Memory B cell (primary cell): ENCODE measurements at regions not wholly inside any gene's neighbourhood (a gene's known extent, or its start where the extent isn't known, plus 50 kb on each side); places are given as distances from the start of the nearest gene placed in this dataset.
"Not testable (repeated sequence)": the region's sequence is repeated elsewhere in the genome, so short reads cannot be mapped to it uniquely, and the experiment has no call there.

Experiments used
- ATAC-seq: fragments of 150-1000 bp; cut with Tn5 transposase; 2 replicates; pipeline ENCODE4 v1.10.0; 2021; ENCODE audit warnings: low read depth, mild to moderate bottlenecking, moderate library complexity
- DNase-seq, 2 donors: peaks; one replicate each; pipeline ENCODE4 v3.0.0; 2022; ENCODE audit warnings: low spot score in 2 of 2
- H3K27ac Mint-ChIP-seq: one replicate; pipeline ENCODE4 v1.8.0; 2022; ENCODE audit warnings: mild to moderate bottlenecking, moderate library complexity, mixed read lengths
- H3K27me3 Mint-ChIP-seq: one replicate; pipeline ENCODE4 v1.8.0; 2022; ENCODE audit warnings: mixed read lengths
- H3K36me3 Mint-ChIP-seq: one replicate; pipeline ENCODE4 v1.8.0; 2022; ENCODE audit warnings: mild to moderate bottlenecking, mixed read lengths
- H3K4me1 Mint-ChIP-seq: one replicate; pipeline ENCODE4 v1.8.0; 2022; ENCODE audit warnings: mixed read lengths
- H3K4me3 Mint-ChIP-seq: one replicate; pipeline ENCODE4 v1.8.0; 2022; ENCODE audit warnings: mild to moderate bottlenecking, moderate library complexity, mixed read lengths
- H3K9me3 Mint-ChIP-seq: one replicate; pipeline ENCODE4 v1.8.0; 2022; ENCODE audit warnings: mixed read lengths

DNA sequence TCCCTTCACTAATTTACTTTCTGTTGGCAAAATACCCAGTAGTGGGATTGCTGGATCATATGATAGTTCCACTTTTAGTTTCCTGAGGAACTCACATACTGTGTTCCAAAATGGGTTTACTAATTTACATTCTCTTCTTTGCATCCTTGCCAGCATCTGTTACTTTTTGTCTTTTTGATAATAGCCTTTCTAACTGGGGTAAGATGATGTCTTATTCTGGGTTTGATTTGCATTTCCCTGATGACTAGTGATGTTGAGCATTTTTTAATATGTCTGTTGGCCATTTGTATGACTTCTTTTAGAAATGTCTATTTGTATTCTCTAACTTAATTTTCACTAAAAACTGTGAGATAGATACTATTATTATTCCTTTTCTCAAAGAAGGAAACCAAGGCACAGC lies 411.7 kb downstream of the SOCS6 start:
- no peaks in the 10 kb centered on the region for H3K4me1 Mint-ChIP-seq
- no peak for DNase-seq
- H3K9me3 Mint-ChIP-seq = peaks cover 13% of the 10 kb centered on the region
- no peak overlapping the region for H3K4me3 Mint-ChIP-seq
- ATAC-seq = no peak
- H3K36me3 Mint-ChIP-seq = no peaks in the 10 kb centered on the region
- no peaks in the 10 kb centered on the region for H3K27me3 Mint-ChIP-seq
- H3K27ac Mint-ChIP-seq = no peak overlapping the region

DNA sequence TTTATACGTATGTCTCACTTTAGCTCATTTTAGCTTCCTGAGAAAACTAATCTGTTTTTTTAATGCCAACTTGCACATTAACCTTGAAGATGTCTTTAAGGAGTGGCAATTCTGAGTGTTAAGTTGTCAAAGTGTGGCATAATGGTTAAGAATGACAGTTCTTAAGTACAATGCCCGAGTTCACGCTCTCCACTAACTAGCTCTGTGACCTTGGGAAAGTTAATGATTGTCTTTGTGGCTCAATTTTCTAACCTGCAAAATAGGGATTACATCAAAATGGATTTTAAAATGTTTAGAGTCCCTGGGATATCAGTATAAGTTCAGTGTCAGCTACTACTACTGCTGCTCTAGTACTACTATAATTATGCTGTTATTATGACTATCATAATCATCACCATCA lies 409.7 kb downstream of the SOCS6 start:
- H3K27me3 Mint-ChIP-seq = no peaks in the 10 kb centered on the region
- no peaks in the 10 kb centered on the region for H3K36me3 Mint-ChIP-seq
- ATAC-seq (no peak), DNase-seq (no peak)
- no peaks in the 10 kb centered on the region for H3K4me1 Mint-ChIP-seq
- H3K9me3 Mint-ChIP-seq = peaks cover 13% of the 10 kb centered on the region
- H3K27ac Mint-ChIP-seq = no peak overlapping the region
- H3K4me3 Mint-ChIP-seq = no peak overlapping the region

DNA sequence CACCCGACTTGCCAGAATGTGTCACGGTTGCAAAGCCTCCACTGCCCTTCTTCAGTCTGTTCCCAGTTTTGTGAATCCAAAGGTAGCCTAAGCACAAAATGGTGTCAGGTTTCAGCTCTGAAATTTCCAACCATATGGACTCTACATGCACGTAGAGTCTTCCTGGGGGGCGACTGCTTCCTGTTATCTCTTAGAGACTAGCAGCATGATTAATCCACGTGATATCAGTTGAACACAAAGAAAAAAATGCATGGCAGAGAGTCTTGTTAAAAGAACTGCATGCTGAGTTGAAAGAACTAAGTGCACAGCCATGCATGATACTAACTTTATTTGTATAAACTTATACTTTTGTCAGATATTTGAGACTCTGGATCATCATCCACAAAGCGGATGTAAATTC lies 404.4 kb downstream of the SOCS6 start:
- Mint-ChIP-seq H3K27ac (no peak overlapping the region), H3K4me3 (no peak overlapping the region), H3K9me3 (peaks cover 7% of the 10 kb centered on the region), H3K27me3 (no peaks in the 10 kb centered on the region), H3K36me3 (no peaks in the 10 kb centered on the region), H3K4me1 (no peaks in the 10 kb centered on the region)
- ATAC-seq (no peak), DNase-seq (no peak)

DNA sequence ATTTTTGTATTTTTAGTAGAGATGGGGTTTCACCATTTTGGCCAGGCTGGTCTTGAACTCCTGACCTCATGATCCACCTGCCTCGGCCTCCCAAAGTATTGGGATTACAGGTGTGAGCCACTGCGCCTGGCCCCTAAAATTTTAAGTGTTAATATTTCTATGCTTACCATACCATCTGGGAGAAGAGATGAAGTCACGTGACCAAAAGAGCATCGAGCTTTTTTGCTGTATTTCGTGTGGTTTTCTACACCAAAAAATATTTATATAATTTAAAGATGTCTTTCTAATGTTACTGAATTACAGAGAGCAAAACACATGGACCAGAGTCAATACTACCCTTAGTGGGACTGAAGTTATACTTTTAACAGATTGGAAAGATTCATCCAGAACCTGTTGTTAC lies 400.9 kb downstream of the SOCS6 start:
- not testable (repeated sequence) for H3K4me1 Mint-ChIP-seq, H3K36me3 Mint-ChIP-seq, H3K4me3 Mint-ChIP-seq, DNase-seq, H3K27me3 Mint-ChIP-seq, H3K9me3 Mint-ChIP-seq, H3K27ac Mint-ChIP-seq, ATAC-seq

DNA sequence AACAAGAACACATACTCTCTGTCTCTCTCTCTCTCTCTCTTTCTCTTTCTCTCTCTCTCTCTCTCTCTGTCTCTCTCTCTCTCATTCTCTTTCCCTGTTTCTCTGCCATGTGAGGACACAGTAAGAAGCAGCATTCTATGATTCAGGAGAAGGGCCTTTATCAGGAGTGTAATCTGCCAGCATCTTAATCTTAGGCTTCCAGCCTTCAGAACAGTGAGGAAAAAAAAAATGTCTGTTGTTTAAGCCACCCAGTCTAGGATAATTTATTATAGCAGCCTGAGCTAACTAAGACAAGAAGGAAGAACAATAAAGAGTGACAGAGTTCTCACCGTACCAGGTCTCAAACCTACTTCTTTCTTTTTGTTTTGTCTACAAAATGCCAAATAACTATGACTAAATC lies 399.4 kb downstream of the SOCS6 start:
- Mint-ChIP-seq H3K27ac (no peak overlapping the region), H3K36me3 (no peaks in the 10 kb centered on the region), H3K4me3 (no peak overlapping the region), H3K4me1 (no peaks in the 10 kb centered on the region), H3K9me3 (peaks cover 1% of the 10 kb centered on the region), H3K27me3 (no peaks in the 10 kb centered on the region)
- DNase-seq (no peak), ATAC-seq (no peak)

DNA sequence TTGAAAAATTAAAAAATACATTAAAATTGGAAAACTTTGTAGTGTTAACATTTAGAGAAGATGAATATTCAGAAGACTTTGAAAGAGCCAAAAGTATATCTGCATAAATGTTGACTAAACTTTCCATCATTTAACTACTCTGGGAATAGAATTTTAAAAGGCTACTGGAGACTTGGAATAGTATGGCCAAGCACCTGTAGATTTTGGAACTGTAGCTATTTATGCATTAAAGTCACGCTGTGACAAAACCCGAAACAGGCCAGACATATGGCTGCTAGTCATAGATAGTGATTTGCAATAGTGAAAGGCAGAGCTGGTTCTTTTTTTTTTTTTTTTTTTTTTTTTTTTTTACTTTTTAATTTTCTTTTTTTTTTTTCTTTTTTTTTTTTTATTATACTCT lies 396.0 kb downstream of the SOCS6 start:
- no peaks in the 10 kb centered on the region for H3K27me3 Mint-ChIP-seq
- H3K4me3 Mint-ChIP-seq = no peak overlapping the region
- H3K4me1 Mint-ChIP-seq = no peaks in the 10 kb centered on the region
- H3K27ac Mint-ChIP-seq = no peak overlapping the region
- DNase-seq (no peak), ATAC-seq (no peak)
- peaks cover 1% of the 10 kb centered on the region for H3K9me3 Mint-ChIP-seq
- no peaks in the 10 kb centered on the region for H3K36me3 Mint-ChIP-seq

DNA sequence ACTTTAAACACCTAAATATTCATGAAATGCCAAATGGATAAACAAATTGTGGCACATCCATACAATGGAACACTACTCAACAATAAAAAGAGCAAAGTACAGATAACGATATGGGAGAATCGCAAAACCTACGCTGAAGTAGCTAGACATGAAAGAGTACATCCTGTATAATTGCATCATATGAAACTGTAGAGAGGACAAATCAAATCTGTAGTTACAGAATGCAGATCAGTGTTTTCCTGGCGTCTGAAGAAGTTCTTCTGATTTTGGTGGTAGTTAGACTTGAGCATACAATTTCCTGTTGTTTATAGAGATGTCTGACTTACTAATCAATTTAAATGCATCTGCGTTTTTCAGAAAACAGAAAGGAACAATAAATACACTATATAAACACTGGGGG lies 394.4 kb downstream of the SOCS6 start:
- no peaks in the 10 kb centered on the region for H3K4me1 Mint-ChIP-seq
- no peak for ATAC-seq
- H3K27me3 Mint-ChIP-seq = no peaks in the 10 kb centered on the region
- no peak overlapping the region for H3K27ac Mint-ChIP-seq
- H3K36me3 Mint-ChIP-seq = no peaks in the 10 kb centered on the region
- H3K9me3 Mint-ChIP-seq = peaks cover 1% of the 10 kb centered on the region
- H3K4me3 Mint-ChIP-seq = no peak overlapping the region
- no peak for DNase-seq

DNA sequence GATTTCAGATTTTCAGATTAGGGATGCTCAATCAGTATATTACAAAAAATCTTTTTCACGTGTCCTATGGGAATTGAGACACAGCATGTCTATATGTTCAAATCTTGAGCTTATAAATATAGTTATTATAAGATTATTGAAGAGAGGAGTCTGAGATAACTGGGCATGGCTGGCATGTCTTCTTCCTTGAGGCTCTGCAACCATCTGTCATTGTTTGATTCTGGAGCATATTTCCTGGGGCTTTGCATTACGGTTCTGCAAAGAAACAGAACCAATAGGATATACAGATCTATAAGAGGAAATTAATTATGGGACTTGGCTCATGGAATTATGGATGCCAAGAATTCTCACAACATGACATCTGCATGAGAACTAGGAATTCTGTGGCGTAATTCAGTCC lies 386.1 kb downstream of the SOCS6 start:
- no peaks in the 10 kb centered on the region for H3K27me3 Mint-ChIP-seq
- H3K4me3 Mint-ChIP-seq = no peak overlapping the region
- DNase-seq (no peak), ATAC-seq (no peak)
- H3K36me3 Mint-ChIP-seq = no peaks in the 10 kb centered on the region
- no peaks in the 10 kb centered on the region for H3K4me1 Mint-ChIP-seq
- no peaks in the 10 kb centered on the region for H3K9me3 Mint-ChIP-seq
- no peak overlapping the region for H3K27ac Mint-ChIP-seq

DNA sequence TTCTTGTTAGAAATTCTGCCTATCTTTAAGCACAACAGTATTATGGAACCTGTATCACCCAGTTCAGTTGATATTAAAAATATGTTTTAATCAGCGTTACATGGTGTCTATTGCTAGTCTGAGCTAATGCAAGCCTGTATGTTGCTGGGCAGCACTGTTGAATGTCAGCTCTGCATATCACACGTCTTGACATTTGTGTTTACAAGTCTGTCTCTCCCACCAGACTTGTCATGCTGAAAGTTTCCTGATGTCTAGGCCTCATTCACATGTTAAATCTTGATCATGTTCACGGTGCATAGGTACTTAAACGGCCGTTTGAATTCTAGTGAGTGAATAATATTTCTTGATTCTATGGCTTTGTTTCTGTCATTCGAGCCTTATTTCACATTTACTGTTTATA lies 385.0 kb downstream of the SOCS6 start:
- H3K4me1 Mint-ChIP-seq = no peaks in the 10 kb centered on the region
- no peaks in the 10 kb centered on the region for H3K9me3 Mint-ChIP-seq
- H3K27ac Mint-ChIP-seq = no peak overlapping the region
- H3K4me3 Mint-ChIP-seq = no peak overlapping the region
- H3K36me3 Mint-ChIP-seq = no peaks in the 10 kb centered on the region
- DNase-seq (no peak), ATAC-seq (no peak)
- no peaks in the 10 kb centered on the region for H3K27me3 Mint-ChIP-seq

DNA sequence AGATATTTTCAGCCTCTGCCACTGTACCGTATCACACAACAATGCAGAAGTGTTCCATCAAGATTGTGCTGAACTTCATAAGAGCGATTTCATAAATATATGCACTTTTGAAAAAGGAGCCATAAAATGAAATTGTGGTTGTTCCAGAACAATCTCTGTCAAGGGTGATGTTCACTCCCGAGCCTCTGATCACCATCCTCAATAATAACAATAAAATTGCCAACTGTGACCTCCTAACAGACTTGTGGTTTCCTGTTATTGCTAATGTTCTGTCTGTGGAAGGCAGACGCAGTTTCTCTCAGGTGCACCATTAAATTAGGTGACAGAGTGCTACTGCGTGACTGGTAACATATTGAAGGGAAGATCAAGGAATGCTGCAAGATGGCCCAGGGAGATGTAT lies 383.7 kb downstream of the SOCS6 start:
- DNase-seq = no peak
- Mint-ChIP-seq H3K27me3 (no peaks in the 10 kb centered on the region), H3K4me1 (no peaks in the 10 kb centered on the region), H3K36me3 (no peaks in the 10 kb centered on the region), H3K9me3 (peaks cover 2% of the 10 kb centered on the region), H3K4me3 (no peak overlapping the region), H3K27ac (no peak overlapping the region)
- ATAC-seq = no peak

DNA sequence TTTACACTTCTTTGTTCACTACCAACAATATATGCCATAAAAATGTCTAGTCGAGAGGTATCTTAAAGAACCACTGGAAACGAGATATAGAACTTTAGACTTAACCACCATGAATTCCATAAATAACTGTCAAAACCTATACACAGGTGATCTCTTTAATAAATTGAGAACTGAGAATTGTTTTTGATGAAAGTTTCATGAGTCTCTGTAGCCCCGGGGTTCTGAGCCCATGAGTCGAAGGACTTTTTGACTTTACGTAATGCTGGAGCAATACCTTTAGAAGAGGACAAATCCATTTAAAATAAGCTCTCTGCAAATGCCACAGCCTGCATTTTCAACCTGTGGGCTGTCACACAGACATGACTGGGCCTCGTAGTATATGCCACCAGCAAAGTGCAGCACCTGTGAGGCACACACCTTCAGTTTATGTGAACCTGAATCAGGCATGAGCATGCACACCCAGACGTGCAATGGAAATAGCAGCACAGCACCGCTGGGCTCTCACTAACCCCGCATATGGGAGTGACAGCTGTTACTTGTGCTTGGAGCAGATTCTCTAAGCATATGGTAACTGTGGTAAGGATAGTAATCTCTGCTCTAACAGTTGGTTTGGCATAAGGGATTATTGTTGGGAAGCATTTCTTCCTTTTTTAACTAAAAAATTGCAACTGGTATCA lies 383.2 kb downstream of the SOCS6 start:
- H3K4me3 Mint-ChIP-seq = no peak overlapping the region
- peaks cover 2% of the 10 kb centered on the region for H3K9me3 Mint-ChIP-seq
- no peaks in the 10 kb centered on the region for H3K27me3 Mint-ChIP-seq
- H3K36me3 Mint-ChIP-seq = no peaks in the 10 kb centered on the region
- ATAC-seq = no peak
- no peaks in the 10 kb centered on the region for H3K4me1 Mint-ChIP-seq
- no peak overlapping the region for H3K27ac Mint-ChIP-seq
- DNase-seq = no peak

DNA sequence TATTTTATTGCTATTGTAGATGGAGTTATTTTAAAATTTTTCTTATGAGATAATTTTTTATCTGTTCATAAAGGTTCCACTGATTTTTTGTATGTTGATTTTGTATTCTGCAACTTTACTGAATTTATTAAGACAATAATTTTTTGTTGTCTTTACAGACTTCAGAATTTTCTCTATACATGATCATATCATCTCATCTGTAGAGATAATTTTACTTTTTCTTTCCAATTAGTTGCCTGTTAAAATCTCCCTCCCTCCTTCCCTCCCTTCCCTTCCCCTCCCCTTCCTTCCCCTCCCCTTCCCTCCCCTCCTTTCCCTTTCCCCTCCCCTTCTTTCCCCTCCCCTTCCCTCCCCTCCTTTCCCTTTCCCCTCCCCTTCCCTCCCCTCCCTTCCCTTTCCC lies 378.1 kb downstream of the SOCS6 start:
- H3K27ac Mint-ChIP-seq = no peak overlapping the region
- no peaks in the 10 kb centered on the region for H3K4me1 Mint-ChIP-seq

DNA sequence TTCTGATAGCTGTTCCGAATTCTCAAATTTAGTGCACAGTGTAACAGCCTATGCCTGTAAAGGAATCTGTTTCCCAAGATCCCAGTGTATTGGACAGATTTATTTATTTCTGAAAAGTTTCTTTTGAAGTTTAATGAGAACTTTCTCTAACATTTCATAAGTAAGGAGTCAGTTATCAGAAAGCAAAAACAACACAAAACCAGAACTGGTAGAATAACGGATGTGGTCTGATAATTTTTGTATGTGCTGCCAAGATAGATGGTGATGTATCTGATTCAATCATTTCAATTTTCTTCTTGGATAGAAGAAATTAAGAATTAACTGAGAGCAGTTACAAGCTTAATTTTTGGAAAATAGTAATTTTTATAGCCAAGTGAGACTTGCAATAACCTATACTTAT lies 374.3 kb downstream of the SOCS6 start:
- Mint-ChIP-seq H3K9me3 (peaks cover 4% of the 10 kb centered on the region), H3K27ac (no peak overlapping the region), H3K4me3 (no peak overlapping the region), H3K27me3 (no peaks in the 10 kb centered on the region), H3K36me3 (no peaks in the 10 kb centered on the region), H3K4me1 (no peaks in the 10 kb centered on the region)
- ATAC-seq = no peak
- DNase-seq = no peak

More for the DNA sequence above, 378.1 kb downstream of the SOCS6 start:
- Mint-ChIP-seq H3K27me3 (no peaks in the 10 kb centered on the region), H3K36me3 (no peaks in the 10 kb centered on the region), H3K4me3 (no peak overlapping the region), H3K9me3 (peaks cover 6% of the 10 kb centered on the region)
- DNase-seq = no peak
- no peak for ATAC-seq

DNA sequence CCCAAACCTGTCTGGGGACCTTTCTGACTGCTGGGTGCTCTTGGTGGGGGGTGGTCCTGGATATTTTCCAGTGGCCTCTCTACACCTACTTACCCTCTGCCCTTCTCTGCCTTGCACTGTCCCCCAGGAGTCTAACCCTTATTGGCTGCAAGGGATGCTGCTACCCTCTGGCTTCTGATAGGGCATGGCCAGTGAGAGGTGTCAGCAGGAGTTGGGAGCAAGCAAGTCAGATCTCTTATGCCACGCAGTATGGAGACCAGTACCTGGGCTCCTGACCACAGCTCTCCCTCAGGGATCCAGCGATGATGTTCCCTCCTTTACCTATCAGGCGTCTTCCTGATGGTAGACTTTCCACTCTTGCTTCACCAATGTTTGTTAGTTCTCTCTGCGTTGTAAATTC lies 373.7 kb downstream of the SOCS6 start:
- H3K36me3 Mint-ChIP-seq = no peaks in the 10 kb centered on the region
- DNase-seq = no peak
- ATAC-seq = no peak
- no peak overlapping the region for H3K4me3 Mint-ChIP-seq
- peaks cover 4% of the 10 kb centered on the region for H3K9me3 Mint-ChIP-seq
- H3K27ac Mint-ChIP-seq = no peak overlapping the region
- H3K27me3 Mint-ChIP-seq = no peaks in the 10 kb centered on the region
- H3K4me1 Mint-ChIP-seq = no peaks in the 10 kb centered on the region

DNA sequence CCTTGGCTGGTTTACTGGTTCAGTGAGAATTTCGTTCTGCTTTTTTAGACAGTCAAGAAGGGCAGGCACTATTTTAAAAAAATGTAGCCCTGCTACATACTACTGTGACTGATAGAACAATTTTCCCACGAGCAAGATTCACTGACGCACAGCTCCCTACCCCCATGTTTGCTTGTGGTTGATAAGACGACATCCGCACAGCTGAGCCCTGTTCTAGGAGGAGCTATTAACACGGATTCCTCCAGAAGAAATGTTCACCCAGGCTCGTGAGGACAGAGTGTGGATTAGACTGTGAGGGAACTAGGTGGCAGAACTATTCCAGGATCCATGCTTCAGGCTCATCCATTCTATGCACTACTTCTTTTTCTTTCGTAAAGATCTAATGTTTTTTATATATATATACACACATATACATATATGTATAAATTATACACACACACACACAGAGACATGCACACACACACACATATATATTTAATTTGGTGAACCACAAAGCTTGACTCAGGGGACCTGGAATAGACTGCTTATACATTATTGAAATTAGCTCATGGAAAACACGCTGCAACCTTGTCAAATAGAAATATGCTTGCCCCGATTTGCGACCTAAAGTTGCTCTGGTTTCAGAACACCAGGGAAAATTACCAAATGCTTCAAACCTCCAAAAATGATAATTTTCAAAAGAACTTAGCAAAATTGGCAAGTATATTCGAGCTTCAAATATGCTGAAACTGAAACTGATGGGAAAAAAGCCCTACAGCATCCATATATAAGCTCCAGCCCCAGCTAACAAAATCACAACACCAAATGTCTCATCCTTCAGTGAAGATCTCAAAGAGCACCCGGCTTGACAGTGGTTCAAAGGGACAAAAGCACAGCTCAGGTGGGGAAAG lies 370.4 kb downstream of the SOCS6 start:
- no peaks in the 10 kb centered on the region for H3K9me3 Mint-ChIP-seq
- ATAC-seq (no peak), DNase-seq (no peak)
- no peaks in the 10 kb centered on the region for H3K36me3 Mint-ChIP-seq
- no peaks in the 10 kb centered on the region for H3K27me3 Mint-ChIP-seq
- H3K4me1 Mint-ChIP-seq = no peaks in the 10 kb centered on the region
- no peak overlapping the region for H3K27ac Mint-ChIP-seq
- no peak overlapping the region for H3K4me3 Mint-ChIP-seq
